ENCODE measurements at regions not wholly inside any gene's neighbourhood (a gene's known extent, or its start where the extent isn't known, plus 50 kb on each side); places are given as distances from the start of the nearest gene placed in this dataset.

GRCh38 chr11:95434489-95435057 is 203.6 kb upstream of the SESN3 start:
- H3K4me2 ChIP-seq (ENCODE audit: insufficient read depth in 1 of 2, low read depth in 2 of 2, low read length in 2 of 2), result no peak overlapping the region
- no peaks in the 10 kb centered on the region for H3K23me2 ChIP-seq (ENCODE audit: low read depth, low read length)
- 92% methylated on average over 1 of the region's 1 CpG; no CpG with 5 or more reads in 1 of the 2 experiments for WGBS, 2 experiments (ENCODE audit: extremely low coverage in 1 of 2, insufficient coverage in 1 of 2, insufficient read length in 1 of 2, insufficient replicate concordance in 2 of 2, low coverage in 1 of 2, low lambda C conversion rate in 2 of 2, missing lambda C conversion rate in 1 of 2)
- no peaks in the 10 kb centered on the region; a peak in 1 of 8 replicates for H3K36me3 ChIP-seq (ENCODE audit: control insufficient read depth in 2 of 4, insufficient read depth in 4 of 4, low read length in 3 of 4)
- no peak overlapping the region for H3K27ac ChIP-seq (ENCODE audit: low read depth, low read length)
- no peak overlapping the region for H2BK120ac ChIP-seq (replicated peaks; ENCODE audit: low read depth, low read length)
- H3K4me3 ChIP-seq (ENCODE audit: extremely low read depth in 1 of 4, insufficient read depth in 2 of 4, low read depth in 3 of 4, low read length in 4 of 4), result no peak overlapping the region
- no peak overlapping the region for H3K18ac ChIP-seq (ENCODE audit: extremely low read depth, low read length)
- H3K27me3 ChIP-seq (replicated peaks in 1 of 4; ENCODE audit: control insufficient read depth in 3 of 4, extremely low read depth in 1 of 4, insufficient read depth in 3 of 4, low read length in 3 of 4), result no peaks in the 10 kb centered on the region
- H2BK5ac ChIP-seq (ENCODE audit: low read depth, low read length), result no peak overlapping the region
- no peak overlapping the region for H2AK5ac ChIP-seq (ENCODE audit: low read depth, low read length)
- no peak overlapping the region for H4K8ac ChIP-seq (ENCODE audit: extremely low read depth, insufficient read depth, low read length)
- H3K14ac ChIP-seq (ENCODE audit: insufficient read length), result no peak overlapping the region
- no peak overlapping the region for H3K23ac ChIP-seq (ENCODE audit: insufficient read length)
- no peak overlapping the region for H4K91ac ChIP-seq (replicated peaks; ENCODE audit: insufficient read length, low read length)
- no peak overlapping the region for H2BK20ac ChIP-seq (ENCODE audit: low read length)
- no peak overlapping the region for H4K5ac ChIP-seq (ENCODE audit: insufficient read length, low read depth, low read length)
- H3K79me2 ChIP-seq (ENCODE audit: control insufficient read depth in 1 of 2, insufficient read depth in 2 of 2, low read length in 2 of 2), result no peaks in the 10 kb centered on the region
- no peak overlapping the region for H3K4ac ChIP-seq (replicated peaks; ENCODE audit: insufficient read length, low read depth, low read length)
- H3K4me1 ChIP-seq (replicated peaks in 1 of 4; ENCODE audit: control insufficient read depth in 3 of 4, insufficient read depth in 4 of 4, low read length in 3 of 4), result peaks cover 0 to 7% (median 0%) of the 10 kb centered on the region in 4 experiments; a peak in 1 of 7 replicates
- H3K79me1 ChIP-seq (ENCODE audit: low read depth, low read length), result no peaks in the 10 kb centered on the region
- CTCF ChIA-PET (ENCODE audit: partially characterized antibody), result interaction anchor here (1.3 to 4.8 kb wide), 3 partner anchors 11 to 271 kb away, joined by 3 to 22 read pairs (median 4); no protein-coding TSS in a partner anchor
- H3K56ac ChIP-seq (replicated peaks; ENCODE audit: insufficient read length, low read depth, low read length), result no peak overlapping the region
- no peak overlapping the region for H2BK15ac ChIP-seq (ENCODE audit: low read length)
- H3K9ac ChIP-seq (replicated peaks in 1 of 4; ENCODE audit: extremely low read depth in 1 of 4, low read depth in 3 of 4, low read length in 3 of 4), result no peak overlapping the region
- no peak for FAIRE-seq
- POLR2A ChIA-PET (ENCODE audit: partially characterized antibody), result interaction anchor here (0.8 kb wide), 1 partner anchor 9 kb away, joined by 3 read pairs; no protein-coding TSS in a partner anchor
- no peaks in the 10 kb centered on the region for H4K20me1 ChIP-seq (replicated peaks in 1 of 2; ENCODE audit: control insufficient read depth in 1 of 2, insufficient read depth in 2 of 2, low read length in 2 of 2)
- H2BK12ac ChIP-seq (ENCODE audit: low read depth, low read length), result no peak overlapping the region
- H3K9me3 ChIP-seq (ENCODE audit: insufficient read depth in 2 of 2, low read depth in 1 of 2, low read length in 1 of 2), result no peaks in the 10 kb centered on the region
- TF ChIP-seq KDM5A (IDR thresholded peaks at IDR 0.05; ENCODE audit: low read length), result no peak
- no peak for TF ChIP-seq POU5F1 (IDR thresholded peaks at IDR 0.05; ENCODE audit: low read depth, low read length)
- no peak for TF ChIP-seq TCF12 (IDR thresholded peaks at IDR 0.05; ENCODE audit: low read depth, low read length)
- peak; percentile 43; the same call in 1 of the 2 replicates for TF ChIP-seq MAX (IDR thresholded peaks at IDR 0.05)
- peak; percentile 72 for TF ChIP-seq E2F6 (IDR thresholded peaks at IDR 0.05)
- no peak overlapping the region for H2AFZ ChIP-seq (ENCODE audit: low read length)
- DNase-seq (ENCODE audit: low read depth in 1 of 2, low spot score in 2 of 2), result no peak
